K562 (cell line): ENCODE measurements at regions not wholly inside any gene's neighbourhood (a gene's known extent, or its start where the extent isn't known, plus 50 kb on each side); places are given as distances from the start of the nearest gene placed in this dataset.

Source experiments
- ATAC-seq: fragments of 200-7000 bp; cut with Tn5 transposase; 3 replicates; pipeline ENCODE4 v1.9.1; 2020; ENCODE audit warnings: moderate library complexity
- BruUV-seq: library from RNA; stranded (reverse); fragments of 400-500 nt; replicated peaks from 2 replicates; lab custom pipeline; 2021; lab: Mats Ljungman, UMichigan
- CTCF ChIA-PET: fragments of 300-600 bp; formaldehyde crosslinking; extraction: SDS; loops from one replicate; lab custom pipeline; 2021; ENCODE audit warnings: low intra/inter-chr PET ratio; lab: Yijun Ruan, JAX
- POLR2A ChIA-PET: fragments of 300-600, 350-650 bp; sonication (Branson Sonifier 250); formaldehyde crosslinking; extraction: SDS; loops from one replicate; lab custom pipeline; 2021; ENCODE audit warnings: antibody characterized with exemption, inconsistent platforms; lab: Yijun Ruan, JAX
- DNase-seq, 4 experiments: peaks; one replicate each; pipeline versions ENCODE4 v3.0.0 to v3.0.0-alpha.2; 2011 to 2018; ENCODE audit warnings: low spot score in 3 of 4, mixed read lengths in 3 of 4; ENCODE audit errors: extremely low read depth in 1 of 4
- FAIRE-seq: peaks from 2 replicates; lab custom pipeline; 2011; peaks lifted over from hg19 to GRCh38; lab: Jason Lieb, UNC
- H2AFZ ChIP-seq: 2 replicates; pipeline ENCODE4 v1.6.0; 2011; ENCODE audit warnings: low read depth, low read length, control low read depth, inconsistent platforms
- H3K27ac ChIP-seq: fragments of 200-600 bp; 3 replicates; pipeline ENCODE4 v1.8.0; 2011; ENCODE audit warnings: low read depth, mild to moderate bottlenecking, control low read depth, inconsistent platforms, low read length, moderate library complexity, mixed read lengths; ENCODE audit errors: extremely low read depth
- H3K27me3 ChIP-seq, 2 experiments: fragments of 300-600 bp in 1 of 2; 2 replicates in 1 of 2; 3 replicates in 1 of 2; pipeline versions ENCODE4 v1.6.0 to v1.8.0; 2011; ENCODE audit warnings: inconsistent platforms in 2 of 2, low read length in 2 of 2, mild to moderate bottlenecking in 1 of 2, mixed read lengths in 1 of 2, moderate library complexity in 1 of 2; ENCODE audit not compliant: control insufficient read depth in 2 of 2, insufficient read depth in 2 of 2
- H3K36me3 ChIP-seq: fragments of 300-600 bp; 3 replicates; pipeline ENCODE4 v1.8.0; 2011; ENCODE audit warnings: mild to moderate bottlenecking, low read length, inconsistent platforms; ENCODE audit not compliant: control insufficient read depth, insufficient read depth
- H3K4me1 ChIP-seq, 2 experiments: fragments of 200-600 bp in 1 of 2; replicated peaks in 1 of 2; 2 replicates in 1 of 2; 3 replicates in 1 of 2; pipeline versions ENCODE4 v1.5.1 to v1.8.0; 2011; ENCODE audit warnings: inconsistent platforms in 2 of 2, low read length in 2 of 2, mild to moderate bottlenecking in 1 of 2, mixed read lengths in 1 of 2, moderate library complexity in 1 of 2; ENCODE audit not compliant: control insufficient read depth in 2 of 2, insufficient read depth in 2 of 2
- H3K4me2 ChIP-seq: 2 replicates; pipeline ENCODE4 v1.6.1; 2011; ENCODE audit warnings: low read length, control low read depth, inconsistent platforms, mixed read lengths; ENCODE audit not compliant: insufficient read depth
- H3K4me3 ChIP-seq: fragments of 200-600 bp; sonication (generic), shearing (Covaris generic); 2 replicates; pipeline ENCODE4 v1.5.1; 2016; ENCODE audit warnings: control low read depth, inconsistent platforms
- H3K79me2 ChIP-seq: fragments of 200-600 bp; 3 replicates; pipeline ENCODE4 v1.8.0; 2011; ENCODE audit warnings: low read length, inconsistent platforms; ENCODE audit not compliant: control insufficient read depth, insufficient read depth
- H3K9ac ChIP-seq, 2 experiments: 2 replicates each; pipeline versions ENCODE4 v1.6.0 to v1.6.1; 2011; ENCODE audit warnings: low read depth in 2 of 2, low read length in 2 of 2, control low read depth in 1 of 2, inconsistent platforms in 1 of 2, mild to moderate bottlenecking in 1 of 2, mixed read lengths in 1 of 2; ENCODE audit not compliant: insufficient read depth in 1 of 2
- H3K9me1 ChIP-seq: one replicate; pipeline ENCODE4 v1.6.0; 2011; ENCODE audit warnings: inconsistent platforms, mild to moderate bottlenecking, low read length, moderate library complexity; ENCODE audit not compliant: control insufficient read depth, insufficient read depth
- H3K9me3 ChIP-seq: replicated peaks from 2 replicates; pipeline ENCODE4 v1.5.1; 2011; ENCODE audit warnings: low read depth, low read length, inconsistent platforms; ENCODE audit not compliant: control insufficient read depth, insufficient read depth
- H4K20me1 ChIP-seq: replicated peaks from 2 replicates; pipeline ENCODE4 v1.6.1; 2011; ENCODE audit warnings: low read length, inconsistent platforms, mixed read lengths; ENCODE audit not compliant: control insufficient read depth, insufficient read depth
- ADNP ChIP-seq: fragments of 200-800 bp; sonication (Bioruptor generic); IDR thresholded peaks from 2 replicates; pipeline ENCODE4 v1.6.1; 2016; ENCODE audit warnings: missing genetic modification characterization, missing compliant biosample characterization
- CREM ChIP-seq: IDR thresholded peaks from 2 replicates; pipeline ENCODE4 v1.6.1; 2014; ENCODE audit warnings: antibody characterized with exemption, low read depth
- HLTF ChIP-seq: fragments of 450-650 bp; IDR thresholded peaks from 2 replicates; pipeline ENCODE4 v1.6.1; 2016
- KDM1A ChIP-seq, 2 experiments: fragments of 450-650 bp; IDR thresholded peaks; 2 replicates each; pipeline ENCODE4 v1.6.1; 2016; ENCODE audit warnings: mild to moderate bottlenecking in 2 of 2
- MBD2 ChIP-seq: sonication (generic); IDR thresholded peaks from 2 replicates; pipeline ENCODE4 v1.6.1; 2016; ENCODE audit warnings: low read depth, borderline replicate concordance
- MTA1 ChIP-seq: fragments of 450-650 bp; IDR thresholded peaks from 2 replicates; pipeline ENCODE4 v1.6.1; 2017; ENCODE audit warnings: borderline replicate concordance
- NR2C1 ChIP-seq, 2 experiments: fragments of 450-650 bp; IDR thresholded peaks; 2 replicates each; pipeline ENCODE4 v1.6.1; 2017; ENCODE audit warnings: mild to moderate bottlenecking in 2 of 2, antibody characterized with exemption in 1 of 2, inconsistent platforms in 1 of 2, missing compliant biosample characterization in 1 of 2, missing genetic modification characterization in 1 of 2
- RFX1 ChIP-seq: fragments of 450-650 bp; IDR thresholded peaks from 2 replicates; pipeline ENCODE4 v1.6.1; 2016; ENCODE audit warnings: mild to moderate bottlenecking, moderate library complexity
- ZFP91 ChIP-seq: sonication (generic); formaldehyde crosslinking; IDR thresholded peaks from 2 replicates; pipeline ENCODE4 v1.8.0; 2022; ENCODE audit warnings: mild to moderate bottlenecking, missing genetic modification reagents
- ZNF239 ChIP-seq: fragments of 250-450 bp; sonication (Bioruptor Pico); IDR thresholded peaks from 2 replicates; pipeline ENCODE4 v1.4.0; 2020; ENCODE audit warnings: mild to moderate bottlenecking
- ZNF24 ChIP-seq: fragments of 450-650 bp; IDR thresholded peaks from 2 replicates; pipeline ENCODE4 v1.6.1; 2016
- WGBS: fragments of 100-300 bp; shearing (Covaris generic); methylation state at CpG from one replicate; pipeline ENCODE4 v1.1.6; 2016; ENCODE audit warnings: low coverage, mixed read lengths; ENCODE audit not compliant: insufficient coverage; ENCODE audit errors: missing lambda C conversion rate; 5-methylcytosine and 5-hydroxymethylcytosine counted together
- in situ Hi-C: fragments of 300-500 bp; cut with MboI; formaldehyde crosslinking; loops from 4 replicates; pipeline ENCODE4 v1.15.0; 2018; ENCODE audit warnings: inconsistent platforms, mixed read lengths
- intact Hi-C: fragments of 100-400 bp; cut with micrococcal nuclease; formaldehyde crosslinking; loops from 2 replicates; pipeline ENCODE4 v1.14.2; 2022
- TF ChIP-seq, protein P1 (sequence below): fragments of 450-650 bp; IDR thresholded peaks from 2 replicates; pipeline ENCODE4 v1.6.1; 2016; ENCODE audit warnings: antibody characterized with exemption

GRCh38 chr13:111948811-111949210, 118.1 kb upstream of the SOX1 start:
- H3K9ac ChIP-seq, result no peak overlapping the region
- DNase-seq, result no peak
- no peaks in the 10 kb centered on the region for H3K4me1 ChIP-seq
- no peaks in the 10 kb centered on the region for H3K36me3 ChIP-seq
- ChIA-PET POLR2A (no interaction called here), CTCF (no interaction called here)
- H3K9me3 ChIP-seq, result no peaks in the 10 kb centered on the region
- intact Hi-C loops (no loop called here), in situ Hi-C loops (no loop called here)
- H3K4me3 ChIP-seq, result no peak overlapping the region
- H3K9me1 ChIP-seq, result no peaks in the 10 kb centered on the region
- ATAC-seq, result no peak
- no peak overlapping the region for H2AFZ ChIP-seq
- FAIRE-seq, result no peak
- no TSS peak for BruUV-seq
- no peaks in the 10 kb centered on the region for H3K79me2 ChIP-seq
- H4K20me1 ChIP-seq, result no peaks in the 10 kb centered on the region
- no peak overlapping the region for H3K4me2 ChIP-seq
- 0% methylated on average over 6 of the region's 7 CpGs for WGBS
- TF ChIP-seq CREM (no peak), HLTF (no peak), MTA1 (no peak), ZNF239 (CRISPR knock-in tag) (no peak), ZNF24 (no peak), NR2C1 (IDR thresholded peaks at IDR 0.05) (no peak), NR2C1 (tag; IDR thresholded peaks at IDR 0.05) (no peak), RFX1 (no peak), ADNP (no peak), ZFP91 (CRISPR knock-in tag) (no peak), MBD2 (no peak), KDM1A (IDR thresholded peaks at IDR 0.05) (no peak)
- TF ChIP-seq, protein P1, sequence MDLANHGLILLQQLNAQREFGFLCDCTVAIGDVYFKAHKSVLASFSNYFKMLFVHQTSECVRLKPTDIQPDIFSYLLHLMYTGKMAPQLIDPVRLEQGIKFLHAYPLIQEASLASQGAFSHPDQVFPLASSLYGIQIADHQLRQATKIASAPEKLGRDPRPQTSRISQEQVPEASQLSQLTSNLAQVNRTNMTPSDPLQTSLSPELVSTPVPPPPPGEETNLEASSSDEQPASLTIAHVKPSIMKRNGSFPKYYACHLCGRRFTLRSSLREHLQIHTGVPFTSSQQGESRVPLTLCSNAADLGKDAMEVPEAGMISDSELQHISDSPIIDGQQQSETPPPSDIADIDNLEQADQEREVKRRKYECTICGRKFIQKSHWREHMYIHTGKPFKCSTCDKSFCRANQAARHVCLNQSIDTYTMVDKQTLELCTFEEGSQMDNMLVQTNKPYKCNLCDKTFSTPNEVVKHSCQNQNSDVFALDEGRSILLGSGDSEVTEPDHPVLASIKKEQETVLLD, result no peak
- H3K27me3 ChIP-seq, result peaks cover 0 to 22% of the 10 kb centered on the region in 2 experiments; a peak in 2 of 5 replicates
- H3K27ac ChIP-seq, result no peak overlapping the region
